HepG2 (cell line): ENCODE measurements at regions not wholly inside any gene's neighbourhood (a gene's known extent, or its start where the extent isn't known, plus 50 kb on each side); places are given as distances from the start of the nearest gene placed in this dataset.

Experiments used
- CAMTA2 ChIP-seq: sonication (generic); formaldehyde crosslinking; IDR thresholded peaks from 2 replicates; pipeline ENCODE4 v1.4.0; 2020; ENCODE audit warnings: mild to moderate bottlenecking, missing genetic modification reagents, borderline replicate concordance
- CBFB ChIP-seq: sonication (generic); formaldehyde crosslinking; IDR thresholded peaks from 2 replicates; pipeline ENCODE4 v1.4.0; 2020; ENCODE audit warnings: missing genetic modification reagents
- CHD4 ChIP-seq: fragments of 200-600 bp; sonication (generic); IDR thresholded peaks from 2 replicates; pipeline ENCODE4 v1.7.0; 2017; ENCODE audit warnings: mild to moderate bottlenecking, low read length, borderline replicate concordance
- E2F2 ChIP-seq: sonication (generic); formaldehyde crosslinking; IDR thresholded peaks from 2 replicates; pipeline ENCODE4 v1.4.0; 2020; ENCODE audit warnings: missing genetic modification reagents, borderline replicate concordance
- HMG20B ChIP-seq: conservative IDR thresholded peaks from 2 replicates; pipeline ENCODE4 v1.6.1; 2016; ENCODE audit warnings: missing genetic modification reagents, missing compliant biosample characterization
- MEIS1 ChIP-seq: sonication (generic); formaldehyde crosslinking; IDR thresholded peaks from 2 replicates; pipeline ENCODE4 v1.9.0; 2021; ENCODE audit warnings: mild to moderate bottlenecking, missing genetic modification reagents, moderate library complexity, borderline replicate concordance
- NCOA2 ChIP-seq: sonication (generic); formaldehyde crosslinking; IDR thresholded peaks from 2 replicates; pipeline ENCODE4 v1.8.0; 2022; ENCODE audit warnings: inconsistent platforms
- NPAS2 ChIP-seq: sonication (generic); formaldehyde crosslinking; IDR thresholded peaks from 2 replicates; pipeline ENCODE4 v1.8.0; 2022; ENCODE audit warnings: mild to moderate bottlenecking, missing genetic modification reagents, borderline replicate concordance
- ONECUT2 ChIP-seq: sonication (generic); formaldehyde crosslinking; IDR thresholded peaks from 2 replicates; pipeline ENCODE4 v1.4.0; 2020; ENCODE audit warnings: missing genetic modification reagents
- PHF20 ChIP-seq: sonication (generic); formaldehyde crosslinking; IDR thresholded peaks from 2 replicates; pipeline ENCODE4 v1.5.0; 2020; ENCODE audit warnings: mild to moderate bottlenecking, missing genetic modification reagents
- POLR2AphosphoS5 ChIP-seq: IDR thresholded peaks from 2 replicates; pipeline ENCODE4 v1.6.1; 2012; ENCODE audit warnings: low read depth, low read length
- POLR2G ChIP-seq: fragments of 200-400 bp; formaldehyde crosslinking; IDR thresholded peaks from 2 replicates; pipeline ENCODE4 v1.6.1; 2018; ENCODE audit warnings: mild to moderate bottlenecking, low read depth, low read length, moderate library complexity
- TOE1 ChIP-seq: sonication (generic); formaldehyde crosslinking; IDR thresholded peaks from 2 replicates; pipeline ENCODE4 v1.4.0; 2020; ENCODE audit warnings: mild to moderate bottlenecking, missing genetic modification reagents
- ZBTB44 ChIP-seq: sonication (generic); formaldehyde crosslinking; IDR thresholded peaks from 2 replicates; pipeline ENCODE4 v1.4.0; 2020; ENCODE audit warnings: missing genetic modification reagents
- ZFYVE20 ChIP-seq: sonication (generic); formaldehyde crosslinking; IDR thresholded peaks from 2 replicates; pipeline ENCODE4 v1.8.0; 2023; ENCODE audit warnings: low read depth, mild to moderate bottlenecking, moderate library complexity, missing genetic modification reagents, borderline replicate concordance
- ZNF224 ChIP-seq: sonication (generic); formaldehyde crosslinking; IDR thresholded peaks from 2 replicates; pipeline ENCODE4 v1.5.0; 2020; ENCODE audit warnings: mild to moderate bottlenecking, missing genetic modification reagents
- ZNF281 ChIP-seq: sonication (generic); formaldehyde crosslinking; IDR thresholded peaks from 2 replicates; pipeline ENCODE4 v1.4.0; 2020; ENCODE audit warnings: missing genetic modification reagents, borderline replicate concordance
- ZNF335 ChIP-seq: sonication (generic); formaldehyde crosslinking; IDR thresholded peaks from 2 replicates; pipeline ENCODE4 v1.4.0; 2020; ENCODE audit warnings: missing genetic modification reagents
- ZNF382 ChIP-seq: sonication (generic); formaldehyde crosslinking; IDR thresholded peaks from 2 replicates; pipeline ENCODE4 v1.5.0; 2020; ENCODE audit warnings: missing genetic modification reagents, mild to moderate bottlenecking, borderline replicate concordance
- ZNF652 ChIP-seq: IDR thresholded peaks from 2 replicates; pipeline ENCODE4 v1.6.1; 2016; ENCODE audit warnings: low read depth, borderline replicate concordance
- TF ChIP-seq, protein P1 (sequence below): sonication (generic); formaldehyde crosslinking; IDR thresholded peaks from 2 replicates; pipeline ENCODE4 v1.5.1; 2020; ENCODE audit warnings: missing genetic modification reagents, mild to moderate bottlenecking, borderline replicate concordance
- TF ChIP-seq, protein P2 (sequence below): sonication (generic); formaldehyde crosslinking; IDR thresholded peaks from 2 replicates; pipeline ENCODE4 v1.4.0; 2020; ENCODE audit warnings: missing genetic modification reagents
- TF ChIP-seq, protein P3 (sequence below): IDR thresholded peaks from 2 replicates; pipeline ENCODE4 v1.6.1; 2016; ENCODE audit warnings: low read depth

DNA sequence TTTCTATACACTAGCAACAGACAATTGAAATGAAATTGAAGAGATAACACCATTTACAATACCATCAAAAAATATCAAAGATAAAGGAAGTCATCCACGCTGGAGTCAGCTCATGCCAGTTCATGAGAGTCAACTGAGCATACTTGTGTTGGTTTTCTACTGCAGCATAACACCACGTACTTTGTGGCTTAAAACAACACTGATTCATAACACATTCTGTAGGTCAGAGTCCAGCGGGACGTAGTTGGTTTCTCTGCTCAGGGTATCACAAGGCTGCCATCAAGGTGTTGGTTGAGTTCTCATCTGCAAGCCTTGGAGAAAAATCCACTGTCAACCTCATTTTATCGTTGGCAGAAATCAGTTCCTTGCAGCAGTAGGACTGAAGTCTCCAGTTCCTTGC, 84.2 kb downstream of the TEX51 start (continued):
- TF ChIP-seq, protein P1, sequence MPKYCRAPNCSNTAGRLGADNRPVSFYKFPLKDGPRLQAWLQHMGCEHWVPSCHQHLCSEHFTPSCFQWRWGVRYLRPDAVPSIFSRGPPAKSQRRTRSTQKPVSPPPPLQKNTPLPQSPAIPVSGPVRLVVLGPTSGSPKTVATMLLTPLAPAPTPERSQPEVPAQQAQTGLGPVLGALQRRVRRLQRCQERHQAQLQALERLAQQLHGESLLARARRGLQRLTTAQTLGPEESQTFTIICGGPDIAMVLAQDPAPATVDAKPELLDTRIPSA: no peak
- TF ChIP-seq HMG20B (CRISPR knock-in tag) (no peak), ZBTB44 (CRISPR knock-in tag) (no peak), CBFB (CRISPR knock-in tag) (no peak), POLR2G (no peak), POLR2AphosphoS5 (no peak), ONECUT2 (CRISPR knock-in tag) (no peak), ZFYVE20 (no peak), CHD4 (no peak), NCOA2 (CRISPR knock-in tag) (no peak), ZNF652 (CRISPR knock-in tag) (no peak), CAMTA2 (no peak), ZNF281 (CRISPR knock-in tag) (no peak), PHF20 (CRISPR knock-in tag) (no peak), ZNF335 (0 out of 2 replicates have a peak, but pooled peaks have one; percentile 22), ZNF224 (CRISPR knock-in tag) (no peak), NPAS2 (no peak), ZNF382 (CRISPR knock-in tag) (no peak), E2F2 (no peak), TOE1 (CRISPR knock-in tag) (no peak), MEIS1 (CRISPR knock-in tag) (no peak)
- TF ChIP-seq, protein P2, sequence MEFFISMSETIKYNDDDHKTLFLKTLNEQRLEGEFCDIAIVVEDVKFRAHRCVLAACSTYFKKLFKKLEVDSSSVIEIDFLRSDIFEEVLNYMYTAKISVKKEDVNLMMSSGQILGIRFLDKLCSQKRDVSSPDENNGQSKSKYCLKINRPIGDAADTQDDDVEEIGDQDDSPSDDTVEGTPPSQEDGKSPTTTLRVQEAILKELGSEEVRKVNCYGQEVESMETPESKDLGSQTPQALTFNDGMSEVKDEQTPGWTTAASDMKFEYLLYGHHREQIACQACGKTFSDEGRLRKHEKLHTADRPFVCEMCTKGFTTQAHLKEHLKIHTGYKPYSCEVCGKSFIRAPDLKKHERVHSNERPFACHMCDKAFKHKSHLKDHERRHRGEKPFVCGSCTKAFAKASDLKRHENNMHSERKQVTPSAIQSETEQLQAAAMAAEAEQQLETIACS: no peak
- TF ChIP-seq, protein P3, sequence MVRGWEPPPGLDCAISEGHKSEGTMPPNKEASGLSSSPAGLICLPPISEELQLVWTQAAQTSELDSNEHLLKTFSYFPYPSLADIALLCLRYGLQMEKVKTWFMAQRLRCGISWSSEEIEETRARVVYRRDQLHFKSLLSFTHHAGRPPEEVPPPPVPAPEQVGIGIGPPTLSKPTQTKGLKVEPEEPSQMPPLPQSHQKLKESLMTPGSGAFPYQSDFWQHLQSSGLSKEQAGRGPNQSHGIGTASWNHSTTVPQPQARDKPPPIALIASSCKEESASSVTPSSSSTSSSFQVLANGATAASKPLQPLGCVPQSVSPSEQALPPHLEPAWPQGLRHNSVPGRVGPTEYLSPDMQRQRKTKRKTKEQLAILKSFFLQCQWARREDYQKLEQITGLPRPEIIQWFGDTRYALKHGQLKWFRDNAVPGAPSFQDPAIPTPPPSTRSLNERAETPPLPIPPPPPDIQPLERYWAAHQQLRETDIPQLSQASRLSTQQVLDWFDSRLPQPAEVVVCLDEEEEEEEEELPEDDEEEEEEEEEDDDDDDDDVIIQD (CRISPR knock-in tag): peak; percentile 55; the same call in 1 of the 2 replicates
